ENCODE measurements at regions not wholly inside any gene's neighbourhood (a gene's known extent, or its start where the extent isn't known, plus 50 kb on each side); places are given as distances from the start of the nearest gene placed in this dataset.

DNA sequence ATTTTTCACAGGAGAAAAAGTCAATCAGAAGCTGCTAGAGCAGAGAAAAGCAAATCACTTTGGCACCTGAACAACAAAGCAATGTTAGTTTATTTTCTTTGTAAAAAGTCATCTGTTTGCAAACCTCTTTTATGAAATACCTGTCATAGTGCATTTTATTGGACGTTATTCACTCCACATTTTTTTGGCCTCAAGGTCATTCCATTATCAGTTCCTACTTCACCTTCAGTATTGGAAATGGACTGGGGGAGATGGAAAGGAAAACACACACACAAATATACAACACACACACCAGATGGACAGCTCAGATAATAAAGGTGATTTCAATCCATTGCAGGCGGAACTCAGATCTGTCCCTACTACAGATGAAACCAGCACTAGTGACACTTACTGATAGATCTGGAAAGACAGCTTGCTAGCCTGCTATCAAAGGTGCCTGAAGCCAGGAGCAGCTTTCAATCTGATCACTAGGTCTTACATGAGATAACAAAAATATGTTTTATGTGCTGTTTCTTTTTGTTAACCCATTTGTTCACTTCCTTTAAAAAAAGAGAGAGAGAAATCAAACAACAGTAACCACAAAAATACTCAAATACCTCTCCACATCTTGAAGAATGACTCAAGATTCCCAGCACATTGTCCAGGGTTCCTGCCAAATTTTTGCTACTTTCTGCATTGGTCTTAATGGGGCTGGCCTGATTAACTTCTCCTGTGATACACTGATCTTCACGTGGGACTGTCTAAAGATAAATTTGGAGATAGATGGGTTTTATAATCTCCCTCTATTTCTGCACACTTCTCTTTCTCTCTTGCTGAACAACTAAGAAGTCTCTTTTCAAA lies 844.3 kb upstream of the TENM4 start:
- DNase-seq (no peak), FAIRE-seq (no peak)
- H3K9ac ChIP-seq (ENCODE audit: low read length in 3 of 3) = no peak overlapping the region
- intact Hi-C loops (cut with DNase I) = no loop called here
- no peak overlapping the region for H3K27ac ChIP-seq (ENCODE audit: low read depth in 2 of 2, low read length in 2 of 2)
- no peaks in the 10 kb centered on the region for H3K36me3 ChIP-seq (ENCODE audit: control insufficient read depth in 2 of 3, insufficient read depth in 3 of 3, low read length in 3 of 3)
- no peak overlapping the region for H3K4me3 ChIP-seq (ENCODE audit: low read length in 3 of 3)
- no peaks in the 10 kb centered on the region for H3K27me3 ChIP-seq (ENCODE audit: control insufficient read depth, insufficient read depth, low read length)
- H3K4me1 ChIP-seq (ENCODE audit: control insufficient read depth in 2 of 3, insufficient read depth in 2 of 3, low read depth in 1 of 3, low read length in 3 of 3) = no peaks in the 10 kb centered on the region
- TF ChIP-seq, protein P1, sequence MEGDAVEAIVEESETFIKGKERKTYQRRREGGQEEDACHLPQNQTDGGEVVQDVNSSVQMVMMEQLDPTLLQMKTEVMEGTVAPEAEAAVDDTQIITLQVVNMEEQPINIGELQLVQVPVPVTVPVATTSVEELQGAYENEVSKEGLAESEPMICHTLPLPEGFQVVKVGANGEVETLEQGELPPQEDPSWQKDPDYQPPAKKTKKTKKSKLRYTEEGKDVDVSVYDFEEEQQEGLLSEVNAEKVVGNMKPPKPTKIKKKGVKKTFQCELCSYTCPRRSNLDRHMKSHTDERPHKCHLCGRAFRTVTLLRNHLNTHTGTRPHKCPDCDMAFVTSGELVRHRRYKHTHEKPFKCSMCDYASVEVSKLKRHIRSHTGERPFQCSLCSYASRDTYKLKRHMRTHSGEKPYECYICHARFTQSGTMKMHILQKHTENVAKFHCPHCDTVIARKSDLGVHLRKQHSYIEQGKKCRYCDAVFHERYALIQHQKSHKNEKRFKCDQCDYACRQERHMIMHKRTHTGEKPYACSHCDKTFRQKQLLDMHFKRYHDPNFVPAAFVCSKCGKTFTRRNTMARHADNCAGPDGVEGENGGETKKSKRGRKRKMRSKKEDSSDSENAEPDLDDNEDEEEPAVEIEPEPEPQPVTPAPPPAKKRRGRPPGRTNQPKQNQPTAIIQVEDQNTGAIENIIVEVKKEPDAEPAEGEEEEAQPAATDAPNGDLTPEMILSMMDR (IDR thresholded peaks at IDR 0.05; ENCODE audit: borderline replicate concordance, extremely low read depth, insufficient read depth) = no peak
- peaks cover 0 to 5% (median 0%) of the 10 kb centered on the region in 3 donors for H3K9me3 ChIP-seq (ENCODE audit: control insufficient read depth in 2 of 3, insufficient read depth in 1 of 3, low read length in 3 of 3)

DNA sequence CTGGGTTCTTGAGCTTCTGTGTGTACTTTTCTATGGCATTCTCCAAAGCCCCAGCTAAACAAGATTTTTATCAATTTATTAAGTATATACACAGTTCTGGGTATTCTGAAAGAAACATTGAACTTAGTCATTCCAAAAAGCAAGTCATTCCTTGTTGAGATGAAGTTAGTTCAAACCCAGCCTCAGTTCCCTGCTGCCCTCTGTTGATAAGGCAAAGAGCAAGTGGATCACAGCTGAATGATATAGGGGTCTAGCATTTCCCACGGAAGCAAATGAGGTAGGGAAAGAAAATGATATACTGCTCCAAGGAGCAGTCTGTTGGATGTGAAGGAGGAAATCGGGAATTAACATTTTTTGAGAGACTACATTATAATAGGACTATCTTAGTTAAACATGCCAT lies 841.8 kb upstream of the TENM4 start:
- no peaks in the 10 kb centered on the region for H3K36me3 ChIP-seq (ENCODE audit: control insufficient read depth in 2 of 3, insufficient read depth in 3 of 3, low read length in 3 of 3)
- H3K9me3 ChIP-seq (ENCODE audit: control insufficient read depth in 2 of 3, insufficient read depth in 1 of 3, low read length in 3 of 3) = no peaks in the 10 kb centered on the region
- DNase-seq (no peak), FAIRE-seq (no peak)
- H3K4me3 ChIP-seq (ENCODE audit: low read length in 3 of 3) = no peak overlapping the region
- H3K27me3 ChIP-seq (ENCODE audit: control insufficient read depth, insufficient read depth, low read length) = no peaks in the 10 kb centered on the region
- no peak overlapping the region for H3K27ac ChIP-seq (ENCODE audit: low read depth in 2 of 2, low read length in 2 of 2)
- TF ChIP-seq, protein P1 (IDR thresholded peaks at IDR 0.05; ENCODE audit: borderline replicate concordance, extremely low read depth, insufficient read depth) = no peak
- intact Hi-C loops (cut with DNase I) = no loop called here
- no peaks in the 10 kb centered on the region for H3K4me1 ChIP-seq (ENCODE audit: control insufficient read depth in 2 of 3, insufficient read depth in 2 of 3, low read depth in 1 of 3, low read length in 3 of 3)
- H3K9ac ChIP-seq (ENCODE audit: low read length in 3 of 3) = no peak overlapping the region

DNA sequence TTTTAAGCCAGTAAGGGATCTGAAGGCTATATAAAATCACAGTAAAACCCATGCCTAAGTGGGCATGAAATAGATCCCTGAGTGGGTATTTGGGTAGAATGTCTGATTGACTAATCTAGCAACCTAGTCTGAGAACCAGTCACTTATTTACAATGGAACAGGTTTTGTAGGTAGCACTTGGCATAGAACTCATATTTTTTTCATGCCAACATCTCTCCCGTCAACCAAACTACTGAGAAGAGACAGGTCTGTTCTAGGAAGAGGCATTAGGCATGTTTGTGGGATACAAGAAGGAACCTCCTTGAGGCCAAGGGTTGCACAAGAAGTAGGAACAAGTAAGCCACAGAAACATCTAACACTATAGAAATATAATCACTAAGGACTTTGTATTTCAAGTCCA lies 840.4 kb upstream of the TENM4 start:
- no peak overlapping the region for H3K9ac ChIP-seq (ENCODE audit: low read length in 3 of 3)
- no peaks in the 10 kb centered on the region for H3K4me1 ChIP-seq (ENCODE audit: control insufficient read depth in 2 of 3, insufficient read depth in 2 of 3, low read depth in 1 of 3, low read length in 3 of 3)
- no peak overlapping the region for H3K27ac ChIP-seq (ENCODE audit: low read depth in 2 of 2, low read length in 2 of 2)
- intact Hi-C loops (cut with DNase I) = no loop called here
- no peaks in the 10 kb centered on the region for H3K27me3 ChIP-seq (ENCODE audit: control insufficient read depth, insufficient read depth, low read length)
- TF ChIP-seq, protein P1 (IDR thresholded peaks at IDR 0.05; ENCODE audit: borderline replicate concordance, extremely low read depth, insufficient read depth) = no peak
- FAIRE-seq (no peak), DNase-seq (no peak)
- no peak overlapping the region for H3K4me3 ChIP-seq (ENCODE audit: low read length in 3 of 3)
- H3K9me3 ChIP-seq (ENCODE audit: control insufficient read depth in 2 of 3, insufficient read depth in 1 of 3, low read length in 3 of 3) = no peaks in the 10 kb centered on the region
- H3K36me3 ChIP-seq (ENCODE audit: control insufficient read depth in 2 of 3, insufficient read depth in 3 of 3, low read length in 3 of 3) = no peaks in the 10 kb centered on the region
